ENCODE measurements at regions not wholly inside any gene's neighbourhood (a gene's known extent, or its start where the extent isn't known, plus 50 kb on each side); places are given as distances from the start of the nearest gene placed in this dataset.

DNA sequence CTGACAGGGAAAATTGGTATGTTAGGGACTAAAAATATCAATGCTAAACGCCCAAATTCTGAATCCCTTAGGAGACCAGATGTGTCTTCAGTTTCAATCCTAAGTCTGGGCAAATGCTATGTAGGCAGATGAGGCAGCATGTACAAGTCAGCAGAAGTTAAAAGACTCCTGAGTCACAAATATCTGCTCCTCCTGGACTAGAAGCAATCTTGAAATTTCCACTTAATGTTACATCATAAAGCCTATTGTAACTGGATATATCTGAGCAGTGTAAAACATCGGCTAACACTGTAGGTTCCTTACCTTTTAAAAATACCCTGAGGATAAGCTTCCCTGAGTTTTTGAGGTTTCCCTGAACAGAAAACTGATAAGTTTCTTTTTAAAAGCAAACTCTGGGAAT is 1087.6 kb upstream of the PIK3C3 start:
- TF ChIP-seq CTCF (IDR thresholded peaks at IDR 0.05) (no peak), POLR2A (IDR thresholded peaks at IDR 0.05) (no peak)
